Loucy (cell line): ENCODE measurements at regions not wholly inside any gene's neighbourhood (a gene's known extent, or its start where the extent isn't known, plus 50 kb on each side); places are given as distances from the start of the nearest gene placed in this dataset.

Experiments
- H2AFZ ChIP-seq: fragments of 200-600 bp; sonication (generic); 2 replicates; pipeline ENCODE4 v1.6.0; 2016; ENCODE audit warnings: antibody characterized with exemption, mild to moderate bottlenecking, low read length, moderate library complexity
- H3F3A ChIP-seq: fragments of 200-600 bp; 2 replicates; pipeline ENCODE4 v1.6.0; 2016; ENCODE audit warnings: antibody characterized with exemption, low read depth, mild to moderate bottlenecking
- H3K27me3 ChIP-seq: fragments of 200-600 bp; sonication (generic); 2 replicates; pipeline ENCODE4 v1.6.1; 2014; ENCODE audit warnings: low read length, mild to moderate bottlenecking; ENCODE audit not compliant: insufficient read depth, poor library complexity, severe bottlenecking
- H3K36me3 ChIP-seq: fragments of 200-600 bp; sonication (generic); 2 replicates; pipeline ENCODE4 v1.6.1; 2016; ENCODE audit warnings: low read length; ENCODE audit not compliant: insufficient read depth
- H3K4me1 ChIP-seq: fragments of 200-600 bp; sonication (generic); 2 replicates; pipeline ENCODE4 v1.5.1; 2014; ENCODE audit warnings: low read length, mild to moderate bottlenecking; ENCODE audit not compliant: insufficient read depth, poor library complexity, severe bottlenecking
- H3K4me2 ChIP-seq: fragments of 200-600 bp; sonication (generic); 2 replicates; pipeline ENCODE4 v1.6.0; 2014; ENCODE audit warnings: antibody characterized with exemption, low read length, low read depth, mild to moderate bottlenecking; ENCODE audit not compliant: poor library complexity, severe bottlenecking
- H3K4me3 ChIP-seq: fragments of 200-600 bp; sonication (generic); 2 replicates; pipeline ENCODE4 v1.5.1; 2014; ENCODE audit warnings: low read length, mild to moderate bottlenecking, mixed read lengths; ENCODE audit not compliant: poor library complexity, severe bottlenecking
- H3K79me2 ChIP-seq: fragments of 200-600 bp; sonication (generic); 2 replicates; pipeline ENCODE4 v1.6.1; 2014; ENCODE audit warnings: low read length; ENCODE audit not compliant: insufficient read depth
- H3K9ac ChIP-seq: fragments of 200-600 bp; sonication (generic); 2 replicates; pipeline ENCODE4 v1.6.0; 2014; ENCODE audit warnings: mild to moderate bottlenecking, low read depth, low read length, moderate library complexity; ENCODE audit not compliant: poor library complexity, severe bottlenecking
- H3K9me2 ChIP-seq: fragments of 200-600 bp; sonication (generic); replicated peaks from 2 replicates; pipeline ENCODE4 v1.6.1; 2016; ENCODE audit warnings: low read depth, low read length, mixed read lengths
- H3K9me3 ChIP-seq: fragments of 200-600 bp; sonication (generic); 2 replicates; pipeline ENCODE4 v1.6.1; 2014; ENCODE audit warnings: mild to moderate bottlenecking, antibody characterized with exemption, low read length, low read depth; ENCODE audit not compliant: insufficient read depth
- H4K20me1 ChIP-seq: fragments of 200-600 bp; sonication (generic); 2 replicates; pipeline ENCODE4 v1.6.0; 2014; ENCODE audit warnings: antibody characterized with exemption, low read length, mild to moderate bottlenecking; ENCODE audit not compliant: insufficient read depth, poor library complexity, severe bottlenecking
- EZH2phosphoT487 ChIP-seq: fragments of 200-600 bp; IDR thresholded peaks from 2 replicates; pipeline ENCODE4 v1.6.1; 2018; ENCODE audit warnings: antibody characterized with exemption, mild to moderate bottlenecking, moderate library complexity, borderline replicate concordance
- TF ChIP-seq, protein P1 (sequence below): fragments of 200-600 bp; sonication (generic); conservative IDR thresholded peaks from 2 replicates; pipeline ENCODE4 v1.5.1; 2014; ENCODE audit warnings: mild to moderate bottlenecking, antibody characterized with exemption, low read length

GRCh38 chr5:163623986-163624385 is 118.6 kb downstream of the MAT2B start:
- no peaks in the 10 kb centered on the region for H3K9me2 ChIP-seq
- H3K27me3 ChIP-seq: no peaks in the 10 kb centered on the region
- H2AFZ ChIP-seq: no peak overlapping the region
- no peaks in the 10 kb centered on the region for H4K20me1 ChIP-seq
- H3K4me3 ChIP-seq: no peak overlapping the region
- H3K36me3 ChIP-seq: no peaks in the 10 kb centered on the region
- no peak overlapping the region for H3K4me2 ChIP-seq
- TF ChIP-seq, protein P1, sequence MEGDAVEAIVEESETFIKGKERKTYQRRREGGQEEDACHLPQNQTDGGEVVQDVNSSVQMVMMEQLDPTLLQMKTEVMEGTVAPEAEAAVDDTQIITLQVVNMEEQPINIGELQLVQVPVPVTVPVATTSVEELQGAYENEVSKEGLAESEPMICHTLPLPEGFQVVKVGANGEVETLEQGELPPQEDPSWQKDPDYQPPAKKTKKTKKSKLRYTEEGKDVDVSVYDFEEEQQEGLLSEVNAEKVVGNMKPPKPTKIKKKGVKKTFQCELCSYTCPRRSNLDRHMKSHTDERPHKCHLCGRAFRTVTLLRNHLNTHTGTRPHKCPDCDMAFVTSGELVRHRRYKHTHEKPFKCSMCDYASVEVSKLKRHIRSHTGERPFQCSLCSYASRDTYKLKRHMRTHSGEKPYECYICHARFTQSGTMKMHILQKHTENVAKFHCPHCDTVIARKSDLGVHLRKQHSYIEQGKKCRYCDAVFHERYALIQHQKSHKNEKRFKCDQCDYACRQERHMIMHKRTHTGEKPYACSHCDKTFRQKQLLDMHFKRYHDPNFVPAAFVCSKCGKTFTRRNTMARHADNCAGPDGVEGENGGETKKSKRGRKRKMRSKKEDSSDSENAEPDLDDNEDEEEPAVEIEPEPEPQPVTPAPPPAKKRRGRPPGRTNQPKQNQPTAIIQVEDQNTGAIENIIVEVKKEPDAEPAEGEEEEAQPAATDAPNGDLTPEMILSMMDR: no peak
- TF ChIP-seq EZH2phosphoT487: no peak
- no peaks in the 10 kb centered on the region for H3F3A ChIP-seq
- no peak overlapping the region for H3K9ac ChIP-seq
- H3K4me1 ChIP-seq: no peaks in the 10 kb centered on the region
- H3K9me3 ChIP-seq: no peaks in the 10 kb centered on the region
- H3K79me2 ChIP-seq: no peaks in the 10 kb centered on the region

- Histone ChIP-seq H3K9ac (no peak overlapping the region), H3K36me3 (no peaks in the 10 kb centered on the region), H3K4me3 (no peak overlapping the region), H3K4me1 (no peaks in the 10 kb centered on the region), H3K79me2 (no peaks in the 10 kb centered on the region), H3K27me3 (no peaks in the 10 kb centered on the region), H3K4me2 (no peak overlapping the region), H3K9me2 (no peaks in the 10 kb centered on the region), H2AFZ (no peak overlapping the region), H3F3A (no peaks in the 10 kb centered on the region), H4K20me1 (no peaks in the 10 kb centered on the region), H3K9me3 (no peaks in the 10 kb centered on the region)
- TF ChIP-seq, protein P1: no peak
- no peak for TF ChIP-seq EZH2phosphoT487
Observed at GRCh38 chr5:163624431-163624830, 119.0 kb downstream of the MAT2B start.

GRCh38 chr5:163626904-163627434 is 121.5 kb downstream of the MAT2B start:
- Histone ChIP-seq H3K9me2 (no peaks in the 10 kb centered on the region), H3K4me2 (no peak overlapping the region), H3K36me3 (no peaks in the 10 kb centered on the region), H3K4me3 (no peak overlapping the region), H3K9ac (no peak overlapping the region), H4K20me1 (no peaks in the 10 kb centered on the region), H3F3A (no peaks in the 10 kb centered on the region), H2AFZ (no peak overlapping the region), H3K9me3 (no peaks in the 10 kb centered on the region), H3K27me3 (no peaks in the 10 kb centered on the region), H3K79me2 (no peaks in the 10 kb centered on the region), H3K4me1 (no peaks in the 10 kb centered on the region)
- TF ChIP-seq, protein P1: no peak
- TF ChIP-seq EZH2phosphoT487: no peak
